HepG2 (cell line): ENCODE measurements at regions not wholly inside any gene's neighbourhood (a gene's known extent, or its start where the extent isn't known, plus 50 kb on each side); places are given as distances from the start of the nearest gene placed in this dataset.

Experiments used
- ATAC-seq: fragments of 200-7000 bp; cut with Tn5 transposase; 3 replicates; pipeline ENCODE4 v1.9.1; 2020; ENCODE audit warnings: mild to moderate bottlenecking, moderate library complexity
- BruUV-seq: library from RNA; stranded (reverse); fragments of 400-500 nt; replicated peaks from 2 replicates; lab custom pipeline; 2021; lab: Mats Ljungman, UMichigan
- CTCF ChIA-PET: fragments of 300-600 bp; formaldehyde crosslinking; extraction: SDS; loops from one replicate; lab custom pipeline; 2021; ENCODE audit warnings: low total read pairs, inconsistent platforms, low intra/inter-chr PET ratio; lab: Yijun Ruan, JAX
- POLR2A ChIA-PET: fragments of 350-600 bp; sonication (Branson Sonifier 250); formaldehyde crosslinking; loops from one replicate; lab custom pipeline; 2020; ENCODE audit warnings: antibody characterized with exemption, inconsistent platforms; lab: Yijun Ruan, JAX
- DNase-seq: peaks from one replicate; pipeline ENCODE4 v3.0.0-alpha.2; 2015; ENCODE audit warnings: low spot score
- FAIRE-seq: peaks from 3 replicates; lab custom pipeline; 2011; peaks lifted over from hg19 to GRCh38; lab: Jason Lieb, UNC
- H2AFZ ChIP-seq: one replicate; pipeline ENCODE4 v1.6.1; 2011; ENCODE audit warnings: low read length, inconsistent platforms
- H3K27ac ChIP-seq: fragments of 300-600 bp; 3 replicates; pipeline ENCODE4 v1.8.0; 2011; ENCODE audit warnings: mixed run types, mild to moderate bottlenecking, mixed read lengths, low read length, inconsistent platforms; ENCODE audit not compliant: insufficient read depth; ENCODE audit errors: extremely low read length
- H3K27me3 ChIP-seq, 2 experiments: fragments of 200-600 bp in 1 of 2; 2 replicates in 1 of 2; 3 replicates in 1 of 2; pipeline versions ENCODE4 v1.6.0 to v1.8.0; 2011; ENCODE audit warnings: low read length in 2 of 2, mild to moderate bottlenecking in 2 of 2, moderate library complexity in 2 of 2, inconsistent platforms in 1 of 2; ENCODE audit not compliant: insufficient read depth in 2 of 2, control insufficient read depth in 1 of 2
- H3K36me3 ChIP-seq, 2 experiments: fragments of 200-600 bp in 1 of 2; replicated peaks in 1 of 2; 2 replicates in 1 of 2; 3 replicates in 1 of 2; pipeline versions ENCODE4 v1.5.1 to v1.8.0; 2011; ENCODE audit warnings: low read length in 2 of 2, inconsistent platforms in 1 of 2; ENCODE audit not compliant: insufficient read depth in 2 of 2, control insufficient read depth in 1 of 2
- H3K4me1 ChIP-seq: 2 replicates; pipeline ENCODE4 v1.5.1; 2012; ENCODE audit warnings: low read length, inconsistent platforms; ENCODE audit not compliant: insufficient read depth
- H3K4me2 ChIP-seq: 2 replicates; pipeline ENCODE4 v1.6.0; 2011; ENCODE audit warnings: low read depth, low read length, inconsistent platforms
- H3K4me3 ChIP-seq, 3 experiments: fragments of 200-600 bp in 1 of 3; sonication (generic), shearing (Covaris generic) in 1 of 3; replicated peaks in 1 of 3; 2 replicates each; pipeline ENCODE4 v1.5.1; 2011 to 2016; ENCODE audit warnings: low read length in 3 of 3, inconsistent platforms in 2 of 3, low read depth in 2 of 3, mild to moderate bottlenecking in 2 of 3, control low read depth in 1 of 3, mixed read lengths in 1 of 3; ENCODE audit not compliant: insufficient read depth in 1 of 3
- H3K79me2 ChIP-seq: one replicate; pipeline ENCODE4 v1.6.1; 2011; ENCODE audit warnings: low read length, inconsistent platforms; ENCODE audit not compliant: insufficient read depth
- H3K9ac ChIP-seq: 2 replicates; pipeline ENCODE4 v1.6.0; 2011; ENCODE audit warnings: mild to moderate bottlenecking, low read depth, low read length, inconsistent platforms; ENCODE audit not compliant: insufficient read depth
- H3K9me3 ChIP-seq: 2 replicates; pipeline ENCODE4 v1.5.1; 2012; ENCODE audit warnings: mild to moderate bottlenecking, low read length
- H4K20me1 ChIP-seq: 2 replicates; pipeline ENCODE4 v1.6.0; 2011; ENCODE audit warnings: inconsistent platforms, mild to moderate bottlenecking, low read length, moderate library complexity; ENCODE audit not compliant: insufficient read depth
- BRF2 ChIP-seq: sonication (generic); formaldehyde crosslinking; IDR thresholded peaks from 2 replicates; pipeline ENCODE4 v1.8.1; 2022; ENCODE audit warnings: mild to moderate bottlenecking, missing genetic modification reagents
- CENPT ChIP-seq: sonication (generic); formaldehyde crosslinking; IDR thresholded peaks from 2 replicates; pipeline ENCODE4 v1.8.0; 2022; ENCODE audit warnings: low read depth, mild to moderate bottlenecking, moderate library complexity, missing genetic modification reagents
- DMAP1 ChIP-seq: IDR thresholded peaks from 2 replicates; pipeline ENCODE4 v1.6.1; 2016
- ETV5 ChIP-seq: IDR thresholded peaks from 2 replicates; pipeline ENCODE4 v1.6.1; 2018; ENCODE audit warnings: missing biosample characterization, missing genetic modification reagents, inconsistent platforms, borderline replicate concordance
- JUN ChIP-seq: sonication (generic); formaldehyde crosslinking; IDR thresholded peaks from 2 replicates; pipeline ENCODE4 v1.4.0; 2020; ENCODE audit warnings: mild to moderate bottlenecking, missing genetic modification reagents
- KDM2A ChIP-seq: sonication (generic); formaldehyde crosslinking; IDR thresholded peaks from 2 replicates; pipeline ENCODE4 v1.4.0; 2020; ENCODE audit warnings: low read depth, missing genetic modification reagents, borderline replicate concordance
- KDM5B ChIP-seq: sonication (generic); formaldehyde crosslinking; IDR thresholded peaks from 2 replicates; pipeline ENCODE4 v1.4.0; 2020; ENCODE audit warnings: missing genetic modification reagents, mild to moderate bottlenecking, borderline replicate concordance
- NCOR1 ChIP-seq: fragments of 200-600 bp; sonication (generic); IDR thresholded peaks from 2 replicates; pipeline ENCODE4 v1.7.0; 2017; ENCODE audit warnings: antibody characterized with exemption, low read length, borderline replicate concordance
- SALL1 ChIP-seq: sonication (generic); formaldehyde crosslinking; IDR thresholded peaks from 2 replicates; pipeline ENCODE4 v1.8.0; 2022; ENCODE audit warnings: mild to moderate bottlenecking, missing genetic modification reagents
- TBL1XR1 ChIP-seq: fragments of 150-350 bp; IDR thresholded peaks from 2 replicates; pipeline ENCODE4 v1.6.1; 2014; ENCODE audit warnings: borderline replicate concordance, low read length; ENCODE audit not compliant: partially characterized antibody
- ZNF10 ChIP-seq: sonication (generic); formaldehyde crosslinking; IDR thresholded peaks from 2 replicates; pipeline ENCODE4 v1.4.0; 2020; ENCODE audit warnings: mild to moderate bottlenecking, low read depth, missing genetic modification reagents, borderline replicate concordance
- ZNF136 ChIP-seq: sonication (generic); formaldehyde crosslinking; IDR thresholded peaks from 2 replicates; pipeline ENCODE4 v1.8.1; 2022; ENCODE audit warnings: low read depth, mild to moderate bottlenecking, moderate library complexity, missing genetic modification reagents
- ZNF383 ChIP-seq: sonication (generic); formaldehyde crosslinking; IDR thresholded peaks from 2 replicates; pipeline ENCODE4 v1.4.0; 2020; ENCODE audit warnings: missing genetic modification reagents, mild to moderate bottlenecking, borderline replicate concordance
- ZNF629 ChIP-seq: sonication (generic); formaldehyde crosslinking; conservative IDR thresholded peaks from 2 replicates; pipeline ENCODE4 v1.5.0; 2020; ENCODE audit warnings: missing genetic modification reagents
- ZNF737 ChIP-seq: sonication (generic); formaldehyde crosslinking; IDR thresholded peaks from 2 replicates; pipeline ENCODE4 v1.5.0; 2020; ENCODE audit warnings: missing genetic modification reagents, mild to moderate bottlenecking, borderline replicate concordance
- WGBS: methylation state at CpG from one replicate; pipeline ENCODE4 v1.1.6; 2017; ENCODE audit warnings: low lambda C conversion rate; 5-methylcytosine and 5-hydroxymethylcytosine counted together
- in situ Hi-C: cut with HindIII; loops from 2 replicates; pipeline ENCODE4 v1.10.0; 2017; ENCODE audit warnings: low pct_unique_long_range_greater_than_20kb; ENCODE audit not compliant: extremely low pct_ligation_motif_present
- intact Hi-C: fragments of 100-400 bp; cut with micrococcal nuclease; formaldehyde crosslinking; loops from one replicate; pipeline ENCODE4 v1.10.0; 2022; ENCODE audit not compliant: unreplicated experiment

DNA sequence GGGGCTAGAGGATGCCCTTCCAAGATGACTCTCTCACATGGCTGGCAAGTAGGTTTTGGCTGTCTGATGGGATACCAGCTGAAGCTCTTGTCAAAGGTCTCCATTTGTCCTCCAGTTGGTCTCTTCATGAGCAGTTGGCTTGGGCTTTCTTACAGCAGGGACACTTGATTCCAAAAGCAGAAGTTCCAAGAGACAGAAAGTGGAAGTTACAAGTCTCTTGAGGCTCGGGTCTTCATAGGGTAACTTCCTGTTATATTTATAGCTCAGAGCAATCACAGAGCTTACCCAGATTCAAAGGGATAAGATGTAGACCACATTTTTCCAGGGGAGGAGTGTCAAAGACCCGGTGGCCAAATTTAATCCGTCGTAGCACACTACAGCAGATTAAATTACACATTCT lies 440.0 kb downstream of the RFC3 start:
- Histone ChIP-seq H2AFZ (no peak overlapping the region), H3K79me2 (no peaks in the 10 kb centered on the region), H3K4me2 (no peak overlapping the region), H4K20me1 (no peaks in the 10 kb centered on the region), H3K36me3 (no peaks in the 10 kb centered on the region), H3K4me1 (no peaks in the 10 kb centered on the region), H3K27me3 (no peaks in the 10 kb centered on the region), H3K4me3 (no peak overlapping the region), H3K9me3 (no peaks in the 10 kb centered on the region), H3K27ac (no peak overlapping the region), H3K9ac (no peak overlapping the region)
- intact Hi-C loops (no loop called here), in situ Hi-C loops (no loop called here)
- CTCF ChIA-PET = no interaction called here
- TF ChIP-seq CENPT (CRISPR knock-in tag) = no peak
- no peak for TF ChIP-seq NCOR1
- no peak for TF ChIP-seq SALL1 (CRISPR knock-in tag)
- 26% methylated on average over 4 of the region's 4 CpGs for WGBS
- POLR2A ChIA-PET = no interaction called here
- DNase-seq (no peak), FAIRE-seq (no peak), ATAC-seq (no peak)
- BruUV-seq = no TSS peak

DNA sequence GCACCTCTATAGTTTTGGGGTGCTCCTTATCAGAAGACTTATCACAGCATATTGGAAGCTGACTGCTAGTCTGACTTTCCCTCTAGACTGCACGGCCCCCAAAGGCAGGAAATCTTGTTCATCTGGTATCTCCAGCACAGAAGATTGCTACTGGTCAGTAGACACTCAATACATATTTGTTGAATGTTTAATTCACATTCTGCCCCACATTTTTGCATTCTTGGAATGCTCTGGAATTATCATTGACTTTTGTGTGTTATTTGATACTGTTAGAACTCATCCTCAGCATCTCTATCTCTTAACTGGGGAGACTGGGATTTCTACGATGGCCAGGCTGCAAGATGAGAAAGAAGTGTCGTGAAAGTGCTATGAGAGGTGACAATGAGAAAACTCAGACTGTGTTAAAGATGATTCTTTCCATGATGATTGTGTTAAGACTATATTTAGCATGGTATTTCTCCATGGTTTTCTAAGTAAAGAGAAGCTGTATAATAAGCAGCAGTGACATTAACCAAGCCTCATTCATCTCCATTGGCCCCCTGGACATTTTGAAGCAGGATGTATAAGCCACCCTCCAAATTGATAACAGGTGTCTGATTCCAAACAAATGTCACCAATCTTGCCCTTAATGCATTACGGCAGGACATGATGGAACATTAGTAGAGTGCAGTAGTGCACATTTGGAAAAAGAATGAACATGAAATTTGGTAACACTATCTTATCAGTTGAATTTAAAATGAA lies 440.9 kb downstream of the RFC3 start:
- BruUV-seq = no TSS peak
- Histone ChIP-seq H3K4me2 (no peak overlapping the region), H3K9me3 (no peaks in the 10 kb centered on the region), H3K27ac (no peak overlapping the region), H3K4me3 (no peak overlapping the region)
- FAIRE-seq (no peak), DNase-seq (no peak)
- WGBS = 10% methylated on average over 4 of the region's 4 CpGs
- TF ChIP-seq ZNF136 (no peak), ZNF737 (no peak), JUN (CRISPR knock-in tag) (no peak), ZNF10 (CRISPR knock-in tag) (no peak), KDM5B (CRISPR knock-in tag) (no peak), TBL1XR1 (no peak), DMAP1 (CRISPR knock-in tag) (no peak), ZNF383 (CRISPR knock-in tag) (no peak), BRF2 (CRISPR knock-in tag) (no peak), ZNF629 (CRISPR knock-in tag) (no peak), KDM2A (CRISPR knock-in tag) (no peak), ETV5 (no peak)
- TF ChIP-seq, all 625 proteins: peak for 0
- Histone ChIP-seq H3K27me3 (no peaks in the 10 kb centered on the region), H2AFZ (no peak overlapping the region), H3K36me3 (no peaks in the 10 kb centered on the region), H4K20me1 (no peaks in the 10 kb centered on the region), H3K9ac (no peak overlapping the region), H3K4me1 (no peaks in the 10 kb centered on the region), H3K79me2 (no peaks in the 10 kb centered on the region)
- ChIA-PET CTCF (no interaction called here), POLR2A (no interaction called here)
- intact Hi-C loops (no loop called here), in situ Hi-C loops (no loop called here)
- ATAC-seq = no peak
